Mesothelial cell of epicardium (in vitro differentiated cells): ENCODE measurements at regions not wholly inside any gene's neighbourhood (a gene's known extent, or its start where the extent isn't known, plus 50 kb on each side); places are given as distances from the start of the nearest gene placed in this dataset.

Experiments
- DNase-seq, 2 experiments: peaks; one replicate each; pipeline ENCODE4 v3.0.0; 2021; ENCODE audit warnings: low spot score in 2 of 2; ENCODE audit not compliant: unreplicated experiment in 2 of 2
- H3K27ac Mint-ChIP-seq: 2 replicates; pipeline ENCODE4 v1.8.0; 2021; ENCODE audit warnings: mixed read lengths
- H3K27me3 Mint-ChIP-seq: 2 replicates; pipeline ENCODE4 v1.8.0; 2021; ENCODE audit warnings: low read depth, mixed read lengths
- H3K36me3 Mint-ChIP-seq: 2 replicates; pipeline ENCODE4 v1.8.0; 2021; ENCODE audit warnings: mixed read lengths
- H3K4me1 Mint-ChIP-seq: 2 replicates; pipeline ENCODE4 v1.8.0; 2021; ENCODE audit warnings: mixed read lengths
- H3K4me3 Mint-ChIP-seq: 2 replicates; pipeline ENCODE4 v1.8.0; 2021; ENCODE audit warnings: mild to moderate bottlenecking, moderate library complexity, mixed read lengths
- H3K9me3 Mint-ChIP-seq: 2 replicates; pipeline ENCODE4 v1.8.0; 2021; ENCODE audit warnings: mixed read lengths
- CTCF ChIP-seq: fragments of 200-600 bp; sonication (generic); IDR thresholded peaks from one replicate; pipeline ENCODE4 v1.5.0; 2021; ENCODE audit warnings: antibody characterized with exemption; ENCODE audit not compliant: unreplicated experiment

GRCh38 chrX:13927175-13927574, 102.5 kb downstream of the GEMIN8 start:
- H3K36me3 Mint-ChIP-seq: peaks cover 4% of the 10 kb centered on the region
- no peak for DNase-seq
- no peaks in the 10 kb centered on the region for H3K4me1 Mint-ChIP-seq
- no peaks in the 10 kb centered on the region for H3K27me3 Mint-ChIP-seq
- H3K27ac Mint-ChIP-seq: no peak overlapping the region
- no peak for TF ChIP-seq CTCF
- H3K9me3 Mint-ChIP-seq: peaks cover 39% of the 10 kb centered on the region
- H3K4me3 Mint-ChIP-seq: no peak overlapping the region

GRCh38 chrX:13923845-13924244, 105.8 kb downstream of the GEMIN8 start:
- H3K9me3 Mint-ChIP-seq: peaks cover 30% of the 10 kb centered on the region

GRCh38 chrX:13923289-13923688, 106.4 kb upstream of the GPM6B start:
- DNase-seq: no peak
- Mint-ChIP-seq H3K4me1 (no peaks in the 10 kb centered on the region), H3K27me3 (no peaks in the 10 kb centered on the region), H3K4me3 (no peak overlapping the region), H3K36me3 (no peaks in the 10 kb centered on the region), H3K9me3 (peaks cover 27% of the 10 kb centered on the region), H3K27ac (no peak overlapping the region)
- TF ChIP-seq CTCF: no peak

More at GRCh38 chrX:13923845-13924244, 105.8 kb downstream of the GEMIN8 start:
- no peaks in the 10 kb centered on the region for H3K27me3 Mint-ChIP-seq
- no peak for TF ChIP-seq CTCF
- H3K4me3 Mint-ChIP-seq: no peak overlapping the region
- no peak overlapping the region for H3K27ac Mint-ChIP-seq
- no peaks in the 10 kb centered on the region for H3K36me3 Mint-ChIP-seq
- DNase-seq: no peak
- no peaks in the 10 kb centered on the region for H3K4me1 Mint-ChIP-seq

- peaks cover 2% of the 10 kb centered on the region for H3K36me3 Mint-ChIP-seq
- DNase-seq: no peak
- TF ChIP-seq CTCF: no peak
- no peak overlapping the region for H3K27ac Mint-ChIP-seq
- no peak overlapping the region for H3K4me3 Mint-ChIP-seq
- H3K9me3 Mint-ChIP-seq: peaks cover 19% of the 10 kb centered on the region
- H3K27me3 Mint-ChIP-seq: no peaks in the 10 kb centered on the region
- H3K4me1 Mint-ChIP-seq: no peaks in the 10 kb centered on the region
Measured at GRCh38 chrX:13917507-13917906, 100.6 kb upstream of the GPM6B start.

- peaks cover 22% of the 10 kb centered on the region for H3K9me3 Mint-ChIP-seq
- TF ChIP-seq CTCF: no peak
- no peaks in the 10 kb centered on the region for H3K27me3 Mint-ChIP-seq
- no peaks in the 10 kb centered on the region for H3K4me1 Mint-ChIP-seq
- H3K27ac Mint-ChIP-seq: no peak overlapping the region
- H3K36me3 Mint-ChIP-seq: peaks cover 2% of the 10 kb centered on the region
- DNase-seq: no peak
- H3K4me3 Mint-ChIP-seq: no peak overlapping the region
Measured at GRCh38 chrX:13911586-13911985, 94.7 kb upstream of the GPM6B start.

GRCh38 chrX:13906093-13906492, 89.2 kb upstream of the GPM6B start:
- H3K4me1 Mint-ChIP-seq: no peaks in the 10 kb centered on the region
- H3K4me3 Mint-ChIP-seq: no peak overlapping the region
- no peak for DNase-seq
- no peak overlapping the region for H3K27ac Mint-ChIP-seq
- H3K27me3 Mint-ChIP-seq: no peaks in the 10 kb centered on the region
- no peak for TF ChIP-seq CTCF
- peaks cover 22% of the 10 kb centered on the region for H3K9me3 Mint-ChIP-seq
- no peaks in the 10 kb centered on the region for H3K36me3 Mint-ChIP-seq
